22Rv1 (cell line): ENCODE measurements at regions not wholly inside any gene's neighbourhood (a gene's known extent, or its start where the extent isn't known, plus 50 kb on each side); places are given as distances from the start of the nearest gene placed in this dataset.
"Not testable (repeated sequence)": the region's sequence is repeated elsewhere in the genome, so short reads cannot be mapped to it uniquely, and the experiment has no call there.

ENCODE experiments used
- CTCF ChIP-seq: fragments of 450-650 bp; IDR thresholded peaks from 2 replicates; pipeline ENCODE4 v1.5.1; 2017; ENCODE audit warnings: mild to moderate bottlenecking
- ZFX ChIP-seq: fragments of 450-650 bp; IDR thresholded peaks from 2 replicates; pipeline ENCODE4 v1.6.1; 2017; ENCODE audit warnings: antibody characterized with exemption, borderline replicate concordance

GRCh38 chr6:82100763-82101162 lies 146.8 kb downstream of the IBTK start:
- TF ChIP-seq CTCF, ZFX: not testable (repeated sequence)
